Stimulated activated CD4-positive, alpha-beta T cell treated with anti-CD3 and anti-CD28 coated beads, Interleukin-2, amount 100 ng/mL, for 48 hours (primary cell): ENCODE measurements at regions not wholly inside any gene's neighbourhood (a gene's known extent, or its start where the extent isn't known, plus 50 kb on each side); places are given as distances from the start of the nearest gene placed in this dataset.
"Not testable (repeated sequence)": the region's sequence is repeated elsewhere in the genome, so short reads cannot be mapped to it uniquely, and the experiment has no call there.

Experiments used
- DNase-seq, 2 donors: peaks; one replicate each; pipeline ENCODE4 v3.0.0-alpha.2; 2020

- DNase-seq, result no peak
Measured at GRCh38 chr10:123270806-123271205, 116.6 kb downstream of the BUB3 start.

DNA sequence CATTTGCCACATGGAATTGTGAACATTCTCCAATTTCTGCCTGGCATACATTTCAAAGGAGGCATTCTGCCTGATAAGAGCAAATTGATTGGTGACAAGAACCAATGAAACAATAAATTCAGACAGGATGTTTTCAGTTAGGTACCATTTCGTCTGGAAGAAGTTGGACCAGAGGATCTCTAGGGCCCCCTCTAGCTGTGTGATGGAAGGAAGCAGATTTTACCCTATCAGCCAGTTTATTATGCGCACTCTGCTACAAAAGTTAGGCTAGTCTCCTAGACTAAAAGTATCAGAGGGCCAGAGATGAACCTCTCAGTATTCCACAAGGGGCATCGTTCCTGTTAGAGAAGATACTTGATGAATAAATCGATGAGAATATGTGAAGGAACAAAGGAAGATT, 118.0 kb downstream of the BUB3 start:
- no peak for DNase-seq

DNA sequence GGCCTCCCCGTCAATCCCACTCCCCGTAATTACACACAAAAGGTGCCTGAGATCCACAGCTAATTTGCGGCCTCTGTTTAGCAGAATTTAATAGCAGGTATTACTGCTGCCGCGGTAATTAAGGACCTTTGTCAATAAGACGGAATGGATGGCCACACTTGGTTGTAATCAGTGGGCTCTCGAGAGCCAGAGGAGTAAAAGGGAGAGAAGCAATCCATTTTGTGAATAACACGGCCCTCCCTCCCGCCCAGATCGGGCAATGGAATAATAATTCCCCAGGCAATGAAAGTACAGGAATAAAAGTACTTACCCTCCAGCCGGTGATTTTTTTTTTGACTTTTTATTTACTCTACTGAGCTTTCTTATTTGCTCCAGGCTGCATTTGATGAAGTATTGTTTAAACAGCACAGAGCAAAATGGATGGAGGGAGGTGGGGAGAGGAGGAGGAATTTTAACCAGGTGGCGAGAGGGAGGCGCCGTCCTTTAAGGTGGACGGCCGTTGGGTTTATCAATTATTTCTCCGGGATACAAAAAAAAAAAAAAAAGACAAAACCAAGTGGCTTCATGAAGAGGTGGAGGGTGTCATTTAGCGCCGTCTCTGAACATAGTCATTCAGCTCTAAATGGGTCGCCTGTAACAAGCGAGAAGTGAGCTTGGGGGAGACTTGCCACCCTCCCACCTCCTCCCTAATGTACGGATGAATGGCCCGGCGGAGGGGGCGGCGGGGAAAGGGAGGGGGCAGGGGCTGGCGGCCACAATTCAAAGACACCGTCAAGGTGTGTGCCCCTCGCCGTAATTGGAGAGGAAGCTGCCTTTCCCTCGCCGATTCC, 120.3 kb downstream of the BUB3 start:
- DNase-seq, result no peak

GRCh38 chr10:123275136-123275564, 120.9 kb downstream of the BUB3 start:
- no peak for DNase-seq

DNA sequence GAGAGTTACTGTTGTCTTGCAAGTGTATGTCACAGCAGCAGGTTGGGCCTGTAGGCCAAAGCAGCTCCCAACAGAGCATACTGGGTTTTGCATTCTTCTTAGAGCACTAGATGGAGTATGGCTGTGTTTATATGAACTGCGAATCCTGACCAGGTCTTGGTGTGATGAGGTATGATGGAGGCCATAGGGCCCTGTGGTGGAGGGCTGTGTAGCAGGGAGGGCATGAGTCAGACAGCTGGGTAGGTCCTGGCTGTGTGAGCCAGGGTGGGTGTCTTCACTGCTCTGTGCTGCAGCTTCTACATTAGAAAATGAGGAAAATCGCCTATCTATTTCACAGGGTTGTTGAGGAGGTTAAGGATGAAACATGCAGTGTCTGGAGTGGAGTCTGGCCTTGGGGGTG, 124.2 kb downstream of the BUB3 start:
- no peak for DNase-seq

DNA sequence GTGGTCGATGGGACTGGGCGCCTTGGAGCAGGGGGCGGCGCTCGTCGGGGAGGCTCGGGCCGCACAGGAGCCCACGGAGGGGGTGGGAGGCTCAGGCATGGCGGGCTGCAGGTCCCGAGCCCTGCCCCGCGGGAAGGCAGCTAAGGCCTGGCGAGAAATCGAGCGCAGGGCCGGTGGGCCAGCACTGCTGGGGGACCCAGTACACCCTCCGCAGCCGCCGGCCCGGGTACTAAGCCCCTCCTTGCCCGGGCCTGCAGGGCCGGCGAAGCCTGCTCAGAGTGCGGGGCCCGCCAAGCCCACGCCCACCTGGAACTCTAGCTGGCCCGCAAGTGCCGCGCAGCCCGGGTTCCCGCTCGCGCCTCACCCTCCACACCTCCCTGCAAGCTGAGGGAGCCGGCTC, 129.2 kb downstream of the BUB3 start:
- not testable (repeated sequence) for DNase-seq

DNA sequence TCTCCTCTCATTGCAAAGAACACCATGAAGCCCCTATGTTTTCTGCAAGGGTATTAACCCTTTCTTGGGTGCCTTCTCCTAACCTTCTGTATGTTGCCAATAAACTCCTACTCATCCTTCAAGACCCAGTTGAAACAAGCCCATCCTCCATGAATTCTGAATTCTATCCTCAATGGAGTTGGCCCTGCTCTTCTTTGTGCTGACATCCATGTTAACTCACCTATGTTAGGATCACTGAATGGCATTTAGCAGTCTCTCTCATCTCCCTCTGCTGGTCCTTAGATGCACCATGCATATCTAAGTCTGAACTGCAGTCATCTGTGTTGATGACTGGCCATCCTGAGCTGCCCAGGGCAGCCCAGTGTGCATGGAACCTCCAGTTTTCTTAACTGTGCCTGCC, 129.8 kb downstream of the BUB3 start:
- no peak for DNase-seq

- peak; percentile 23 to 34 for DNase-seq
Measured at GRCh38 chr10:123287594-123288247, 133.5 kb downstream of the BUB3 start.

GRCh38 chr10:123289432-123289831, 135.2 kb downstream of the BUB3 start:
- no peak for DNase-seq

GRCh38 chr10:123294109-123294508, 139.9 kb downstream of the BUB3 start:
- no peak for DNase-seq

GRCh38 chr10:123294886-123295285, 140.7 kb downstream of the BUB3 start:
- DNase-seq, result no peak

DNA sequence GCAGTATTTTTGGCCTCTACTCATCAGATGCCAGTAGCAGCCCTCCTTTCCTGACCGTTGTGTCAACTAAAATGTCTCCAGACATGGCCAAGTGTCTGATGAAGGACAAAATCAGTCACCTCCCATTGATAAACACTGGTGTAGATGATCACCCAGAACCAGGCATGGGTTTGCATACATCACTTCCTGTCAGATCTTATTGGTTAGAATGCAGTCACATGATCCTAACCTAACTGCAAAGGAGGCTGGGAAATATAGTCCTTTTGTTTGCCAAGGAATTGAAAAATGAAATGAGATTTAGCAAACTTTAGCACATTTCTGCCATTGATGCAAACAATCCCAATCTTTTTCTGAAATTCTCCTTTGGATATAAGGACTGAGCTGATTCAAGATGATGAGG, 141.4 kb downstream of the BUB3 start:
- no peak for DNase-seq

DNA sequence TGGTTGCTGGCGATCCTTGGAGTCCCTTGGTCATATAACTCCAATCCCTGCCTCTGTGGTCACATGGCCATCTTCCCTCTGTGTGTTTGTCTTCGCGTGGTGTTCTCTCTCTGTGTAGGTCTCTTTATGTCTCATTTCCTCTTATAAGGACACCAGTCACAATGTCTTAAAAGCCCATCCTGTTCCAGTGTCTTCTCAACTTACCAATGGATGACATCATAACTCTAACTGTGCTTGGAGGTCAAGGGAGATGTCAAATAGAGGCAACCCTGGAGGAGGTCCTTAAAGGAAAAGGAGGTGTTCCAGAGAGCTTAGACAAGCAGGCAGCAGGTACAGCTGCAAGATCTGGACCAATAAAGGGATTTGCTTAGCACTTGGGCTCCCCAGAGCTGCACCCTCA, 143.0 kb downstream of the BUB3 start:
- DNase-seq, result no peak

GRCh38 chr10:123298583-123298982, 144.4 kb downstream of the BUB3 start:
- no peak for DNase-seq

- DNase-seq, result no peak
Measured at GRCh38 chr10:123299598-123299997, 145.4 kb downstream of the BUB3 start.

GRCh38 chr10:123301077-123301857, 147.1 kb downstream of the BUB3 start:
- DNase-seq, result no peak

- no peak for DNase-seq
Measured at GRCh38 chr10:123303581-123304337, 149.6 kb downstream of the BUB3 start.

DNA sequence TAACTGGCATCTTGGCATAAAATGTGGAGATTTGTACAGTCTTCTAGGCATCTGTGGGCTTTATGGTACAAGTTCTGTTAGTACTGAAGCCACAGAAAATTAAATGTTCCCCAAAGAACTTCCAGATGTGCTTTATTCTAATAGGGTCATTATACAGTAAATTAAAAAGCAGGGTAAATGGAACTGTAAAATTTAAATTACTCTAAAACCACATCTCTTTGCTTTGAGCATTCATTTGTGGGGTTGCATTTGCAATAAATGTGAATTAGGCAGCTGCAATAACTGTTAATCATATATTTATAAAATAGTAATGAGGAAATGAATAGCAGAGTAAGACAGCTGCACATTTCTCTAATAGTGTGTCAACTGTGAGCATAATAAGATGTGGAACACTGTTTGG, 151.5 kb downstream of the BUB3 start:
- no peak for DNase-seq

DNA sequence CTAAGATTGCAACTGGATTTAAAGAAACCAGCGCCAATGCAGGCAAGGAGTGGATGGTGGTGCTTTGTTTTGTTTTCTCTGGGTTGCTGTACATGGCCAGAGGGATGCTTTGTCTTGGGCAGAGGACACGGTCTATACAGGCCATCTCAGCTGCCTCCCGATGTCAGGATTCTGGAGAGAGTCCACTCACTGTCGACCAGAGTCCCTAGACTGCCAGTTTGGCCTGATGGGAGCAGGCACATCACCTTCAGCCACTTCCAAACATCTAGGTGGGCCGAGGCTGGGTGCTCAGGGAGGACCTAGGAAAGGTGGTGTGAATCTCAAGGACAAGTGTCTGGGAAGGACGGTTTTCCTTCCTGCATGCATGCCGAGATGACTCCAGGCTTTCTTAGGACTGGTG, 152.1 kb downstream of the BUB3 start:
- DNase-seq, result no peak

DNA sequence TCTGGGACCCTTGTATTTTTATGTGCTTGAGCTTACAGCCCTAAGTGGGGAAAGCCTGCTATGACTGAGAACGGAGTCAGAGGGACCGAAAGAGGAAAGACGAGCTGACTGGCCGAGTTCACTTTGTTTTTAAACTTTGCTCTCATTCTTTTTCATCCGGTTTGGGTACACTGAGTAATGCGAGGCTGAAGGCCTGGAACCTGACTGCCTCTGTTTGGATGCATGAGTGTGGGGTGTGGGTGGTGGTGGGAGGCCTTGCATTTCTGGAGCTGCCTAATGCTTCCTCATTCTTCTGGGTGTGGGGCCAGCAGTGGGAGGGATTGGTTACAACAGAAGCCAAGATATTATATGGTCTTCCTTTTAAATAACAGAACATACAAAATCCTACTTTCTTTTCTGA, 155.5 kb downstream of the BUB3 start:
- DNase-seq, result no peak

DNA sequence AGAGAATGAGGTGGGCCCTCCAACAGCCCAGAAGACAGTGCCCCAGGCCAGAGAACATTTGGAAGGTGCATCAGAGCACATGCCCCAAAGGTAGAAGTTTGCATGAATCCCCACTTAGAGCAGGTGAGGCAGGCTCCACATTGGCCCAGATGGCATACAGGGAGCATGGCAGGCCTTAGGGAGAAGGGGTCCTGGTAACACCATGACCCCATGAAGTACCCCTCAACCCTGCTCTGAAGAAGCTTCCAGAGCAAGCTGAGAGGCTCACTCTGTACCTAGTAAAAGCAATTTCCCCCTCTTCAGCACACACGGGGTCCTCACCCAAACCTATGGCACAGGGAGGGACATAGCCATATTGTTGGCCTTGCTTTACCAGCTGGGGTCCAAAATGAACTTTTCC, 162.6 kb downstream of the BUB3 start:
- no peak for DNase-seq

DNA sequence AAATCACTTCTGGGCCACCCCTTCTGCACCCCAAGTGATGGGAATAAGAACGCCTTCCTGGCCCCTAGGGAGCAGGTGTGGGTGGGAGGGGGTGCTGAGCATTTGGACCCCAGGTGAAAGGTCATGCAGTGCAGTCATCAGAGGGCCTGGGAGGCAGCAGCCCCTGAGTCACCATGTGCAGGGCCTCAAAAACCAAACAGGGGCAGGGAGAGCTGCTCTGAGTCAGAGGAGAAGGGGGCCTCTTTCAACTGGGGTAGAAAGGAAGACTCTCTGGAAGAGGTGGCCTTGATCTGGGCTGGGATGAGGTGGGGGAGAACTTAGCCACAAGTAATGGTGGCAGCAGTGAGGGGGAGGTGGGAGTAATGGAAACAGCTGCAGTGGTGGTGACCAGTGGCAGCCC, 164.3 kb downstream of the BUB3 start:
- no peak for DNase-seq

GRCh38 chr10:123320091-123320490, 165.9 kb downstream of the BUB3 start:
- no peak for DNase-seq
